Mesodermal cell (in vitro differentiated cells): ENCODE measurements at regions not wholly inside any gene's neighbourhood (a gene's known extent, or its start where the extent isn't known, plus 50 kb on each side); places are given as distances from the start of the nearest gene placed in this dataset.
"Not testable (repeated sequence)": the region's sequence is repeated elsewhere in the genome, so short reads cannot be mapped to it uniquely, and the experiment has no call there.

Experiments
- H3K27ac ChIP-seq: 2 replicates; pipeline ENCODE4 v1.7.0; 2013; ENCODE audit warnings: mild to moderate bottlenecking, low read depth, low read length, moderate library complexity; ENCODE audit not compliant: severe bottlenecking
- H3K36me3 ChIP-seq: 2 replicates; pipeline ENCODE4 v1.7.1; 2013; ENCODE audit warnings: mild to moderate bottlenecking, low read length, moderate library complexity; ENCODE audit not compliant: control insufficient read depth, insufficient read depth
- H3K4me1 ChIP-seq: one replicate; pipeline ENCODE4 v1.7.1; 2013; ENCODE audit warnings: mild to moderate bottlenecking, low read length; ENCODE audit not compliant: insufficient read depth, control insufficient read depth, poor library complexity, severe bottlenecking
- H3K4me3 ChIP-seq: 2 replicates; pipeline ENCODE4 v1.7.0; 2013; ENCODE audit warnings: low read length, control low read depth, mild to moderate bottlenecking; ENCODE audit not compliant: insufficient read depth, poor library complexity, severe bottlenecking; ENCODE audit errors: extremely low read depth
- H3K9me3 ChIP-seq: 2 replicates; pipeline ENCODE4 v1.7.1; 2013; ENCODE audit warnings: mild to moderate bottlenecking, low read length, moderate library complexity; ENCODE audit not compliant: control insufficient read depth
- WGBS, 2 experiments: methylation state at CpG; one replicate each; pipeline ENCODE4 v1.1.5; 2013; ENCODE audit warnings: missing lambda C conversion rate in 2 of 2; ENCODE audit not compliant: insufficient coverage in 2 of 2; 5-methylcytosine and 5-hydroxymethylcytosine counted together

DNA sequence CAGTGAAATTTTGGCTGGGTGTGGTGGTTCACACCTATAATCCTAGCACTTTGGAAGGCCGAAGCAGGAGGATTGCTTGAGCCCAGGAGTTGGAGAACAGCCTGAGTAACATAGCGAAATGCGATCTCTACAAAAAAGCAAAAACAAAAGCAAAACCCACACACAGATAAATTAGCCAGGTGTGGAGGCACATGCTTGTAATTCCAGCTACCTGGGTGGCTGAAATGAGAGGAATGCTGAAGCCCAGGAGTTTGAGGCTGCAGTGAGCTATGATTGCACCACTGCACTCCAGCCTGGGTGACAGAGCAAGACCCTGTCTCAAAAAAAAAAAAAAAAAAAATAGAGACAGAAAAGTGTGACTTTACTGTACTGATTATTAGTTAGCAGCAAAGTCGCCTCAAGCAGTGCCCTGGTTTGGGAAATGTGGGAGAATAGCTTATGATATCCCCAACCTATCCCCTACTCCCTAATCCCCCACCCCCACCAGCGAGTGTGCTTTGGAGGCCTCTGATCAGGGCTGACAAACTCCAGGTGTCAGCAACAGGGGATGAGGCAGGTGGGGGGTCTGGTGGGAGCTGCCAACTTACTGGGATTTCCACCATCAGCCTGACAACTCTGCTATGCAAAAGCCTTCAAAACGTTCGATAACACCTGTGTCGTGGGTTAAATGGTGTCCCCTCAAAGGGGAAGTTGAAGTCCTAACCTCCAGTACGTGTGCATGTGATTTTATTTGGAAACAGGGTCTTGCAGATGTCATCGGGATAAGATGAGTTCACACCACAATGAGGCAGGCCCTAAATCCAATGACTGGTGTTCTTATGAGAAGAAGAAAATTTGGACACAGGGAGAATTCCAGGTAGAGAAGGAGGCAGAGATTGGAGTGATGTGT lies 124.7 kb upstream of the SDK1 start:
- Histone ChIP-seq H3K9me3 (no peaks in the 10 kb centered on the region), H3K4me3 (no peak overlapping the region), H3K36me3 (no peaks in the 10 kb centered on the region), H3K27ac (no peak overlapping the region), H3K4me1 (no peaks in the 10 kb centered on the region)
- 77 to 86% methylated on average over 2 to 6 of the region's 10 CpGs for WGBS, 2 experiments

GRCh38 chr7:3177271-3177670 lies 123.8 kb upstream of the SDK1 start:
- no peaks in the 10 kb centered on the region for H3K9me3 ChIP-seq
- H3K27ac ChIP-seq = no peak overlapping the region
- no peaks in the 10 kb centered on the region for H3K36me3 ChIP-seq
- H3K4me3 ChIP-seq = no peak overlapping the region
- H3K4me1 ChIP-seq = no peaks in the 10 kb centered on the region
- no CpG with 5 or more reads among the region's 2 CpGs for WGBS, 2 experiments

- WGBS, 2 experiments = 87 to 90% methylated on average over 8 of the region's 8 CpGs
These were observed 121.6 kb upstream of the SDK1 start for GRCh38 chr7:3179456-3179855.

GRCh38 chr7:3180604-3181003 lies 120.4 kb upstream of the SDK1 start:
- H3K4me1 ChIP-seq = no peaks in the 10 kb centered on the region
- no peaks in the 10 kb centered on the region for H3K36me3 ChIP-seq
- 92% methylated on average over 7 of the region's 8 CpGs for WGBS, 2 experiments
- H3K9me3 ChIP-seq = no peaks in the 10 kb centered on the region
- H3K4me3 ChIP-seq = no peak overlapping the region
- H3K27ac ChIP-seq = no peak overlapping the region

More at GRCh38 chr7:3179456-3179855, 121.6 kb upstream of the SDK1 start:
- no peaks in the 10 kb centered on the region for H3K36me3 ChIP-seq
- no peak overlapping the region for H3K4me3 ChIP-seq
- H3K4me1 ChIP-seq = no peaks in the 10 kb centered on the region
- H3K9me3 ChIP-seq = no peaks in the 10 kb centered on the region
- no peak overlapping the region for H3K27ac ChIP-seq

- not testable (repeated sequence) for H3K27ac ChIP-seq, H3K9me3 ChIP-seq, H3K36me3 ChIP-seq, H3K4me1 ChIP-seq, H3K4me3 ChIP-seq
- WGBS, 2 experiments = 96 to 98% methylated on average over 4 of the region's 4 CpGs
These were observed 119.0 kb upstream of the SDK1 start for GRCh38 chr7:3182055-3182454.

GRCh38 chr7:3187444-3188040 lies 113.5 kb upstream of the SDK1 start:
- H3K9me3 ChIP-seq = no peaks in the 10 kb centered on the region
- H3K4me3 ChIP-seq = no peak overlapping the region
- no peaks in the 10 kb centered on the region for H3K36me3 ChIP-seq
- H3K4me1 ChIP-seq = no peaks in the 10 kb centered on the region
- WGBS, 2 experiments = 93 to 95% methylated on average over 12 to 15 of the region's 18 CpGs
- H3K27ac ChIP-seq = no peak overlapping the region

- H3K9me3 ChIP-seq = no peaks in the 10 kb centered on the region
- no peak overlapping the region for H3K4me3 ChIP-seq
- WGBS, 2 experiments = 79 to 86% methylated on average over 9 of the region's 9 CpGs
These were observed 112.1 kb upstream of the SDK1 start for GRCh38 chr7:3188946-3189345.

DNA sequence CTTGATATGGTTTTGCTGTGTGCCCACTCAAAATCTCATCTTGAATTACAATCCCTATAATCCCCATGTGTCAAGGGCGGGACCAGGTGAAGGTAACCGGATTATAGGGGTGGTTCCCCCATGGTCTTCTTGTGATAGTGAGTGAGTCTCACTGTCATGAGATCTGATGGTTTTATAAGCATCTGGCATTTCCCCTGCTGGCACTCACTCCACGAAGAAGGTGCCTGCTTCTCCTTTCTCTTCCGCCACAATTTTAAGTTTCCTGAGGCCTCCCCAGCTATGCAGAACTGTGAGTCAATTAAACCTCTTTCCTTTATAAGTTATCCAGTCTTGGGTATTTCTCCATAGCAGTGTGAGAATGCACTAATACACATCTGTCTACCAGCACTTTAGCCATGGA lies 109.5 kb upstream of the SDK1 start:
- Histone ChIP-seq H3K4me1 (no peaks in the 10 kb centered on the region), H3K27ac (no peak overlapping the region), H3K4me3 (no peak overlapping the region), H3K36me3 (no peaks in the 10 kb centered on the region), H3K9me3 (no peaks in the 10 kb centered on the region)
- WGBS, 2 experiments = 82 to 100% methylated on average over 2 of the region's 4 CpGs

More at GRCh38 chr7:3188946-3189345, 112.1 kb upstream of the SDK1 start:
- Histone ChIP-seq H3K4me1 (no peaks in the 10 kb centered on the region), H3K27ac (no peak overlapping the region), H3K36me3 (no peaks in the 10 kb centered on the region)

- WGBS, 2 experiments = 93 to 100% methylated on average over 3 to 4 of the region's 4 CpGs
These were observed 108.4 kb upstream of the SDK1 start for GRCh38 chr7:3192669-3193068.

GRCh38 chr7:3193379-3194120 lies 107.5 kb upstream of the SDK1 start:
- Histone ChIP-seq H3K4me3 (no peak overlapping the region), H3K27ac (no peak overlapping the region), H3K9me3 (no peaks in the 10 kb centered on the region), H3K4me1 (no peaks in the 10 kb centered on the region), H3K36me3 (no peaks in the 10 kb centered on the region)
- WGBS, 2 experiments = 83 to 95% methylated on average over 8 of the region's 9 CpGs

More at GRCh38 chr7:3192669-3193068, 108.4 kb upstream of the SDK1 start:
- Histone ChIP-seq H3K36me3 (no peaks in the 10 kb centered on the region), H3K4me1 (no peaks in the 10 kb centered on the region), H3K27ac (no peak overlapping the region), H3K4me3 (no peak overlapping the region), H3K9me3 (no peaks in the 10 kb centered on the region)
